Astrocyte (in vitro differentiated cells and primary cell): ENCODE measurements at regions not wholly inside any gene's neighbourhood (a gene's known extent, or its start where the extent isn't known, plus 50 kb on each side); places are given as distances from the start of the nearest gene placed in this dataset.

Source experiments
- DNase-seq: peaks from one replicate; pipeline ENCODE4 v3.0.0-alpha.2; 2010; ENCODE audit warnings: low read depth
- FAIRE-seq: peaks from 2 replicates; lab custom pipeline; 2011; peaks lifted over from hg19 to GRCh38; lab: Jason Lieb, UNC
- H2AFZ ChIP-seq: 2 replicates; pipeline ENCODE4 v1.6.0; 2012; ENCODE audit warnings: low read depth, low read length, inconsistent platforms
- H3K27ac ChIP-seq: 2 replicates; pipeline ENCODE4 v1.5.1; 2011; ENCODE audit warnings: low read depth, low read length, inconsistent platforms
- H3K27me3 ChIP-seq: 2 replicates; pipeline ENCODE4 v1.6.0; 2011; ENCODE audit warnings: low read length, inconsistent platforms; ENCODE audit not compliant: insufficient read depth
- H3K36me3 ChIP-seq: 2 replicates; pipeline ENCODE4 v1.5.1; 2011; ENCODE audit warnings: low read length, inconsistent platforms; ENCODE audit not compliant: insufficient read depth
- H3K4me1 ChIP-seq: 2 replicates; pipeline ENCODE4 v1.5.1; 2011; ENCODE audit warnings: low read length, inconsistent platforms; ENCODE audit not compliant: insufficient read depth
- H3K4me2 ChIP-seq: 2 replicates; pipeline ENCODE4 v1.6.0; 2012; ENCODE audit warnings: low read length, inconsistent platforms
- H3K4me3 ChIP-seq: 2 replicates; pipeline ENCODE4 v1.5.1; 2011; ENCODE audit warnings: low read depth, mild to moderate bottlenecking, low read length, inconsistent platforms; ENCODE audit not compliant: insufficient read depth
- H3K79me2 ChIP-seq: 2 replicates; pipeline ENCODE4 v1.6.0; 2012; ENCODE audit warnings: mild to moderate bottlenecking, low read length, inconsistent platforms; ENCODE audit not compliant: insufficient read depth
- H3K9ac ChIP-seq: 2 replicates; pipeline ENCODE4 v1.6.0; 2012; ENCODE audit warnings: mild to moderate bottlenecking, low read length, inconsistent platforms
- H3K9me3 ChIP-seq: 2 replicates; pipeline ENCODE4 v1.5.1; 2012; ENCODE audit warnings: low read depth, mild to moderate bottlenecking, low read length, inconsistent platforms; ENCODE audit not compliant: insufficient read depth
- H4K20me1 ChIP-seq: 2 replicates; pipeline ENCODE4 v1.6.0; 2012; ENCODE audit warnings: low read length, inconsistent platforms; ENCODE audit not compliant: insufficient read depth
- H3K27ac Mint-ChIP-seq: one replicate; pipeline ENCODE4 v1.8.0; 2021; ENCODE audit warnings: mild to moderate bottlenecking, mixed read lengths; ENCODE audit not compliant: unreplicated experiment
- H3K27me3 Mint-ChIP-seq: one replicate; pipeline ENCODE4 v1.8.0; 2021; ENCODE audit warnings: low read depth, mixed read lengths; ENCODE audit not compliant: unreplicated experiment
- H3K36me3 Mint-ChIP-seq: one replicate; pipeline ENCODE4 v1.8.0; 2021; ENCODE audit warnings: low read depth, mixed read lengths; ENCODE audit not compliant: unreplicated experiment
- H3K4me1 Mint-ChIP-seq: one replicate; pipeline ENCODE4 v1.8.0; 2021; ENCODE audit warnings: low read depth, mixed read lengths; ENCODE audit not compliant: unreplicated experiment
- H3K4me3 Mint-ChIP-seq: one replicate; pipeline ENCODE4 v1.8.0; 2021; ENCODE audit warnings: mild to moderate bottlenecking, moderate library complexity, mixed read lengths; ENCODE audit not compliant: unreplicated experiment
- H3K9me3 Mint-ChIP-seq: one replicate; pipeline ENCODE4 v1.8.0; 2021; ENCODE audit warnings: mild to moderate bottlenecking, mixed read lengths; ENCODE audit not compliant: unreplicated experiment
- CTCF ChIP-seq: IDR thresholded peaks from 2 replicates; pipeline ENCODE4 v1.5.1; 2011; ENCODE audit warnings: low read depth, mild to moderate bottlenecking, inconsistent platforms, low read length, moderate library complexity; ENCODE audit not compliant: insufficient read depth
- EZH2 ChIP-seq: IDR thresholded peaks from 2 replicates; pipeline ENCODE4 v1.6.1; 2012; ENCODE audit warnings: mild to moderate bottlenecking, low read length, inconsistent platforms; ENCODE audit not compliant: insufficient read depth

GRCh38 chr1:96998466-96998865, 276.9 kb downstream of the PTBP2 start:
- no peaks in the 10 kb centered on the region for H3K4me1 ChIP-seq
- H3K36me3 Mint-ChIP-seq: no peaks in the 10 kb centered on the region
- H3K36me3 ChIP-seq: no peaks in the 10 kb centered on the region
- no peak for TF ChIP-seq CTCF
- TF ChIP-seq EZH2: no peak
- H3K79me2 ChIP-seq: no peaks in the 10 kb centered on the region
- peaks cover 2% of the 10 kb centered on the region for H3K9me3 Mint-ChIP-seq
- H3K27me3 Mint-ChIP-seq: peaks cover 13% of the 10 kb centered on the region
- no peak overlapping the region for H3K4me3 ChIP-seq
- H3K27me3 ChIP-seq: no peaks in the 10 kb centered on the region
- H3K4me3 Mint-ChIP-seq: no peak overlapping the region
- H3K9me3 ChIP-seq: no peaks in the 10 kb centered on the region
- DNase-seq (no peak), FAIRE-seq (no peak)
- H3K4me1 Mint-ChIP-seq: peaks cover 2% of the 10 kb centered on the region
- H3K4me2 ChIP-seq: no peak overlapping the region
- no peak overlapping the region for H3K27ac ChIP-seq
- H3K27ac Mint-ChIP-seq: no peak overlapping the region
- no peaks in the 10 kb centered on the region for H4K20me1 ChIP-seq
- no peak overlapping the region for H3K9ac ChIP-seq
- peak overlapping the region; percentile 16 for H2AFZ ChIP-seq

GRCh38 chr1:96999191-96999590, 277.6 kb downstream of the PTBP2 start:
- Histone ChIP-seq H3K79me2 (no peaks in the 10 kb centered on the region), H3K27ac (no peak overlapping the region), H3K27me3 (no peaks in the 10 kb centered on the region), H3K36me3 (no peaks in the 10 kb centered on the region), H2AFZ (no peak overlapping the region), H3K9ac (no peak overlapping the region), H4K20me1 (no peaks in the 10 kb centered on the region), H3K4me1 (peaks cover 7% of the 10 kb centered on the region), H3K4me2 (no peak overlapping the region), H3K9me3 (no peaks in the 10 kb centered on the region), H3K4me3 (no peak overlapping the region)
- TF ChIP-seq EZH2 (no peak), CTCF (no peak)
- DNase-seq (peak; percentile 59), FAIRE-seq (peak; percentile 56)
- H3K9me3 Mint-ChIP-seq: peaks cover 2% of the 10 kb centered on the region
- no peak overlapping the region for H3K27ac Mint-ChIP-seq
- H3K36me3 Mint-ChIP-seq: no peaks in the 10 kb centered on the region
- no peak overlapping the region for H3K4me3 Mint-ChIP-seq
- peaks cover 6% of the 10 kb centered on the region for H3K4me1 Mint-ChIP-seq
- H3K27me3 Mint-ChIP-seq: peaks cover 13% of the 10 kb centered on the region

- no peak for TF ChIP-seq CTCF
- TF ChIP-seq EZH2: no peak
- H3K79me2 ChIP-seq: no peaks in the 10 kb centered on the region
Measured at GRCh38 chr1:97004054-97004453, 282.5 kb downstream of the PTBP2 start.

More at GRCh38 chr1:97004054-97004453, 282.5 kb downstream of the PTBP2 start:
- H3K36me3 ChIP-seq: no peaks in the 10 kb centered on the region
- H4K20me1 ChIP-seq: no peaks in the 10 kb centered on the region
- H3K9ac ChIP-seq: no peak overlapping the region
- H3K27ac ChIP-seq: no peak overlapping the region
- DNase-seq (peak; percentile 62), FAIRE-seq (peak; percentile 5)
- Mint-ChIP-seq H3K4me1 (peaks cover 24% of the 10 kb centered on the region), H3K36me3 (no peaks in the 10 kb centered on the region), H3K27me3 (no peaks in the 10 kb centered on the region), H3K4me3 (no peak overlapping the region), H3K9me3 (no peaks in the 10 kb centered on the region), H3K27ac (peak overlapping the region; percentile 16)
- H3K4me3 ChIP-seq: no peak overlapping the region
- peaks cover 19% of the 10 kb centered on the region for H3K4me1 ChIP-seq
- no peak overlapping the region for H2AFZ ChIP-seq
- no peaks in the 10 kb centered on the region for H3K27me3 ChIP-seq
- H3K9me3 ChIP-seq: no peaks in the 10 kb centered on the region
- no peak overlapping the region for H3K4me2 ChIP-seq
